ENCODE measurements at regions not wholly inside any gene's neighbourhood (a gene's known extent, or its start where the extent isn't known, plus 50 kb on each side); places are given as distances from the start of the nearest gene placed in this dataset.

GRCh38 chr10:130265542-130265941, 129.4 kb downstream of the GLRX3 start:
- no peaks in the 10 kb centered on the region for H3K27me3 ChIP-seq (ENCODE audit: insufficient read depth)
- peaks cover 6% of the 10 kb centered on the region for H3K27me3 Mint-ChIP-seq (ENCODE audit: insufficient read depth, low read depth, poor library complexity)
- no peaks in the 10 kb centered on the region; the same call in 1 of the 2 replicates for H3K36me3 ChIP-seq (ENCODE audit: insufficient read depth)
- H3K27ac Mint-ChIP-seq: no peak overlapping the region
- ATAC-seq (no peak), DNase-seq (ENCODE audit: low spot score) (no peak)
- H3K9me3 Mint-ChIP-seq: peaks cover 98% of the 10 kb centered on the region
- H4K20me1 ChIP-seq (replicated peaks; ENCODE audit: insufficient read depth): no peaks in the 10 kb centered on the region
- H3F3A ChIP-seq (replicated peaks; ENCODE audit: low read depth): no peaks in the 10 kb centered on the region
- no peak overlapping the region for H3K27ac ChIP-seq (ENCODE audit: low read depth)
- H3K36me3 Mint-ChIP-seq (ENCODE audit: low read depth): peaks cover 60% of the 10 kb centered on the region
- H2AFZ ChIP-seq: no peak overlapping the region
- no peak overlapping the region for H3K4me3 ChIP-seq
- H3K4me3 Mint-ChIP-seq: no peak overlapping the region
- H3K9me2 ChIP-seq (ENCODE audit: insufficient read depth): no peaks in the 10 kb centered on the region
- no peaks in the 10 kb centered on the region for H3K79me2 ChIP-seq (replicated peaks; ENCODE audit: insufficient read depth)
- no peak for TF ChIP-seq EZH2phosphoT487 (IDR thresholded peaks at IDR 0.05; ENCODE audit: unreplicated experiment)
- no peak for TF ChIP-seq NANOG (IDR thresholded peaks at IDR 0.05; ENCODE audit: borderline replicate concordance)
- no peak for TF ChIP-seq ETS1 (IDR thresholded peaks at IDR 0.05)
- TF ChIP-seq CTCF (conservative IDR thresholded peaks at IDR 0.05; ENCODE audit: low read depth in 2 of 2): no peak
- TF ChIP-seq JUNB (IDR thresholded peaks at IDR 0.05; ENCODE audit: unreplicated experiment): no peak
- TF ChIP-seq CREB1 (CRISPR knock-in tag; IDR thresholded peaks at IDR 0.05; ENCODE audit: low read depth): no peak
- no peak for TF ChIP-seq STAT1 (IDR thresholded peaks at IDR 0.05; ENCODE audit: unreplicated experiment)
- TF ChIP-seq POLR2AphosphoS5 (IDR thresholded peaks at IDR 0.05; ENCODE audit: low read depth): no peak
- TF ChIP-seq ZNF114 (CRISPR knock-in tag; IDR thresholded peaks at IDR 0.05): no peak
- TF ChIP-seq EZH2 (IDR thresholded peaks at IDR 0.05; ENCODE audit: low read depth, unreplicated experiment): no peak
- TF ChIP-seq ZNF331 (CRISPR knock-in tag; IDR thresholded peaks at IDR 0.05; ENCODE audit: low read depth): no peak
- no peak for TF ChIP-seq ZNF462 (CRISPR knock-in tag; IDR thresholded peaks at IDR 0.05)
- no peak for TF ChIP-seq REST (IDR thresholded peaks at IDR 0.05; ENCODE audit: unreplicated experiment)
- H3K4me2 ChIP-seq: no peak overlapping the region
- no peaks in the 10 kb centered on the region for H3K4me1 ChIP-seq (ENCODE audit: insufficient read depth)
- H3K4me1 Mint-ChIP-seq: no peaks in the 10 kb centered on the region

All from GM23338 (cell line).